K562 (cell line): ENCODE measurements at regions not wholly inside any gene's neighbourhood (a gene's known extent, or its start where the extent isn't known, plus 50 kb on each side); places are given as distances from the start of the nearest gene placed in this dataset.

Source experiments
- ARID1B ChIP-seq: fragments of 450-650 bp; IDR thresholded peaks from 2 replicates; pipeline ENCODE4 v1.6.1; 2016; ENCODE audit warnings: antibody characterized with exemption, mild to moderate bottlenecking, inconsistent platforms
- BCL6 ChIP-seq: fragments of 250-450 bp; sonication (Bioruptor Pico); IDR thresholded peaks from 2 replicates; pipeline ENCODE4 v1.4.0; 2020
- CLOCK ChIP-seq: fragments of 250-450 bp; sonication (Bioruptor Pico); IDR thresholded peaks from 2 replicates; pipeline ENCODE4 v1.4.0; 2020; ENCODE audit warnings: mild to moderate bottlenecking, moderate library complexity, borderline replicate concordance
- EP400 ChIP-seq: fragments of 450-650 bp; IDR thresholded peaks from 2 replicates; pipeline ENCODE4 v1.6.1; 2017; ENCODE audit warnings: antibody characterized with exemption, mild to moderate bottlenecking, moderate library complexity
- ETV1 ChIP-seq: fragments of 450-650 bp; conservative IDR thresholded peaks from 2 replicates; pipeline ENCODE4 v1.6.1; 2016; ENCODE audit warnings: missing genetic modification characterization, control low read depth, low read depth, missing compliant biosample characterization
- KDM5B ChIP-seq: fragments of 200-600 bp; sonication (generic); IDR thresholded peaks from 2 replicates; pipeline ENCODE4 v1.6.1; 2012; ENCODE audit warnings: low read depth, mild to moderate bottlenecking, moderate library complexity, low read length, control low read depth, inconsistent platforms; ENCODE audit not compliant: insufficient replicate concordance
- PML ChIP-seq: IDR thresholded peaks from 2 replicates; pipeline ENCODE4 v1.6.1; 2012; ENCODE audit warnings: low read length, inconsistent platforms
- PRMT5 ChIP-seq: sonication (generic); formaldehyde crosslinking; IDR thresholded peaks from 2 replicates; pipeline ENCODE4 v1.5.0; 2020; ENCODE audit warnings: missing genetic modification reagents
- PTRF ChIP-seq: fragments of 450-650 bp; IDR thresholded peaks from 2 replicates; pipeline ENCODE4 v1.6.1; 2016; ENCODE audit warnings: mild to moderate bottlenecking, missing genetic modification characterization, missing compliant biosample characterization
- SRF ChIP-seq, 2 experiments: fragments of 250-450, 450-650 bp in 1 of 2; sonication (Bioruptor Pico) in 1 of 2; sonication (generic) in 1 of 2; formaldehyde crosslinking; IDR thresholded peaks; 2 replicates each; pipeline versions ENCODE4 v1.5.0 to v1.5.1; 2020 to 2022; ENCODE audit warnings: mild to moderate bottlenecking in 1 of 2, missing genetic modification reagents in 1 of 2
- STAT5B ChIP-seq: fragments of 250-450 bp; sonication (Bioruptor Pico); IDR thresholded peaks from 2 replicates; pipeline ENCODE4 v1.8.0; 2021; ENCODE audit warnings: mild to moderate bottlenecking, inconsistent platforms
- TARDBP ChIP-seq: fragments of 450-650 bp; IDR thresholded peaks from 2 replicates; pipeline ENCODE4 v1.6.1; 2016
- TSHZ1 ChIP-seq: fragments of 250-450 bp; sonication (Bioruptor Pico); IDR thresholded peaks from 2 replicates; pipeline ENCODE4 v1.4.0; 2020; ENCODE audit warnings: mild to moderate bottlenecking, moderate library complexity
- ZNF174 ChIP-seq: fragments of 250-450 bp; sonication (Bioruptor Pico); IDR thresholded peaks from 2 replicates; pipeline ENCODE4 v1.4.0; 2020; ENCODE audit warnings: mild to moderate bottlenecking
- TF ChIP-seq, protein P1 (sequence below), 2 experiments: IDR thresholded peaks in 1 of 2; conservative IDR thresholded peaks in 1 of 2; 2 replicates each; pipeline ENCODE4 v1.6.1; 2016; ENCODE audit warnings: low read depth in 2 of 2, mild to moderate bottlenecking in 1 of 2, missing compliant biosample characterization in 1 of 2, missing genetic modification characterization in 1 of 2, moderate library complexity in 1 of 2
- TF ChIP-seq, protein P2 (sequence below): IDR thresholded peaks from 2 replicates; pipeline ENCODE4 v1.6.1; 2016; ENCODE audit warnings: missing genetic modification characterization, missing compliant biosample characterization

GRCh38 chr16:79863128-79864031 lies 262.8 kb upstream of the MAF start (continued):
- TF ChIP-seq TSHZ1 (CRISPR knock-in tag) (0 out of 2 replicates have a peak, but pooled peaks have one; percentile 65), PML (no peak; the same call in 1 of the 2 replicates), EP400 (peak; percentile 22; the same call in 1 of the 2 replicates), CLOCK (0 out of 2 replicates have a peak, but pooled peaks have one; percentile 50), KDM5B (no peak), PTRF (peak; percentile 51; the same call in 1 of the 2 replicates), SRF (CRISPR knock-in tag; IDR thresholded peaks at IDR 0.05) (0 out of 4 replicates have a peak, but pooled peaks of 1 of the 2 experiments have one; percentile 14), PRMT5 (no peak), ETV1 (tag) (peak; percentile 96), ZNF174 (CRISPR knock-in tag) (no peak), STAT5B (CRISPR knock-in tag) (no peak), TARDBP (no peak), BCL6 (CRISPR knock-in tag) (no peak), ARID1B (peak; percentile 81)
- TF ChIP-seq, protein P1, sequence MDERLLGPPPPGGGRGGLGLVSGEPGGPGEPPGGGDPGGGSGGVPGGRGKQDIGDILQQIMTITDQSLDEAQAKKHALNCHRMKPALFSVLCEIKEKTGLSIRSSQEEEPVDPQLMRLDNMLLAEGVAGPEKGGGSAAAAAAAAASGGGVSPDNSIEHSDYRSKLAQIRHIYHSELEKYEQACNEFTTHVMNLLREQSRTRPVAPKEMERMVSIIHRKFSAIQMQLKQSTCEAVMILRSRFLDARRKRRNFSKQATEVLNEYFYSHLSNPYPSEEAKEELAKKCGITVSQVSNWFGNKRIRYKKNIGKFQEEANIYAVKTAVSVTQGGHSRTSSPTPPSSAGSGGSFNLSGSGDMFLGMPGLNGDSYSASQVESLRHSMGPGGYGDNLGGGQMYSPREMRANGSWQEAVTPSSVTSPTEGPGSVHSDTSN (CRISPR knock-in tag; IDR thresholded peaks at IDR 0.05; ENCODE audit: low read depth), result no peak
- TF ChIP-seq, protein P1 (tag; conservative IDR thresholded peaks at IDR 0.05; ENCODE audit: low read depth), result 0 out of 2 replicates have a peak, but pooled peaks have one; percentile 22
- TF ChIP-seq, protein P2, sequence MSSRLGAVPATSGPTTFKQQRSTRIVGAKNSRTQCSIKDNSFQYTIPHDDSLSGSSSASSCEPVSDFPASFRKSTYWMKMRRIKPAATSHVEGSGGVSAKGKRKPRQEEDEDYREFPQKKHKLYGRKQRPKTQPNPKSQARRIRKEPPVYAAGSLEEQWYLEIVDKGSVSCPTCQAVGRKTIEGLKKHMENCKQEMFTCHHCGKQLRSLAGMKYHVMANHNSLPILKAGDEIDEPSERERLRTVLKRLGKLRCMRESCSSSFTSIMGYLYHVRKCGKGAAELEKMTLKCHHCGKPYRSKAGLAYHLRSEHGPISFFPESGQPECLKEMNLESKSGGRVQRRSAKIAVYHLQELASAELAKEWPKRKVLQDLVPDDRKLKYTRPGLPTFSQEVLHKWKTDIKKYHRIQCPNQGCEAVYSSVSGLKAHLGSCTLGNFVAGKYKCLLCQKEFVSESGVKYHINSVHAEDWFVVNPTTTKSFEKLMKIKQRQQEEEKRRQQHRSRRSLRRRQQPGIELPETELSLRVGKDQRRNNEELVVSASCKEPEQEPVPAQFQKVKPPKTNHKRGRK, result no peak
